NCI-H128 (cell line): ENCODE measurements at regions not wholly inside any gene's neighbourhood (a gene's known extent, or its start where the extent isn't known, plus 50 kb on each side); places are given as distances from the start of the nearest gene placed in this dataset.

ENCODE experiments used
- DNase-seq: peaks from one replicate; lab custom pipeline; 2025; ENCODE audit not compliant: unreplicated experiment; lab: John Stamatoyannopoulos, UW

DNA sequence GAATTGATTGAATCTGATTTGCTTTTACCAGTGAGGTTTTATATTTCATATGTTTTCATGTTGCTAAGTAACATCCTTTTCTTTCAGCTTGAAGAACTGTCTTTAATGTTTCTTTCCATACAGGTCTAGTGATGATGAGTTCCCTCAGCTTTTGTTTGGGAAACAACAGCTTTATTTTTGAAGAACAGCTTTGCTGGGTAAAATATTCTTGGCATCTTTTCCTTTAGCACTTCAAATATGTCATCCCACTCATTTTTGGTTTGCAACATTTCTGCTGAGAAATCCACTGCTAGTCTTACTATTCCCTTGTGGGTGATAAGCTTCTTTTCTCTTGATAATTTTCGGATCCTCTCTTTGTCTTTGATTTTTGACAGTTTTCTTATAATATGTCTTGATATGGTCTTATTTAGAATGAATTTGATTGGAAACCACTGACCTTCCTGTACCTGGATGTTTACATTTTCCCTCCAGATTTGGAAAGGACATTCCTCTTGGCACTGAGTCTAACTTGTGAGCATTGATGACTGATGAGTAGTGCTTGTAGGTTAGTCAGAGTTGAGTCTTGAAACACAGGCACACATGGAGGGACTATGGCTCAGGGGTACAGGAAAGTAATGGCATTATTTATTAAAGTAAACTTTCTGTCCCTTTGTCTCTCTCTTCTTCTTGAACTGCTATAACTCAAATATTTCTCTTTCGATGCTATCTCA, 220.3 kb downstream of the SPATA31D1 start:
- DNase-seq = no peak

DNA sequence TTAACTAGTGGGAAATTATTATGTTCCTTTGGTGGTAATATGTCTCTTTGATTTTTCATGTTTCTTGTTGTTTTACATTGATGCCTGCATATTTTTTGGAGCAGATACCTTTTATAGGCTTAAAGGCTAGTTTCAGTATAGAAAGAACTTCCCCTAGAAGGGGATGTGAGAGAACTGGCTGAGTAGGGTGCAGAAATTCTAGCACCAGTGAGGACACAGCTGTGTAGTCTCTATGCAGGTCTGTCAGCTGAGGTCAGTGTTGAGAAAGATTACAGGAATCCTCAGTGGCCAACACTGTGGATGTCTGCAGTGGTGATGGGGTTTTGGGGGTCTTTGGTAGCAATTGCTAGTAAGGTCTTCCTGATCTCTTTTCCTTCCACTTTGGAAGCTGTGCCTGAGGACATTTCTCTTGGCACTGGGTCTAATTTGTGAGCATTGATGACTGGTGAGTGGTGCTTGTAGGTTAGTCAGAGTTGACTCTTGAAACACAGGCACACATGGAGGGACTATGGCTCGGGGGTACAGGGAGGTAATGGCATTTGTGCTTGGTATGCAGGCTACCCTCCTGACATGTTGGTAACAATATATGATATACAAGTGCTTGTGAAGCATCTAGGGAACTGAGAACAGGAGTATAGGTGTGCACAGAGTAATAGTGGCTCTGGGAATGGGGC, 221.4 kb downstream of the SPATA31D1 start:
- no peak for DNase-seq

DNA sequence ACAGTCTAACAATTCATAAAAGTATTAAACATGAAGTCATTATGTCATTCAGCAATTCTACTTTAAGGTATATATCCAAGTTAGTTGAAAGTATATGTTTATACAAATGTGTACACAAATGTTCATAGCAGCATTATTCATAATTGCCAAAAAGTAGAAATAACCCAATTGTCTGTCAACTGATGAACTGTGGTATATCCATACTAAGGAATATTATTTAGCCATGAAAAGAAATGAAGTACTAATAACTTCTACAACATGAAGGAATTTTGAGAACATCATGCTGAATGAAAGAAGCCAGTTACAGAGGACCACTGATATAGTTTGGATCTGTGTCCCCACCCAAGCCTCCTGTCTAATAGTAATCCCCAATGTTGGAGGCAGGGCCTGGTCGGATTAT, 224.3 kb downstream of the SPATA31D1 start:
- no peak for DNase-seq

DNA sequence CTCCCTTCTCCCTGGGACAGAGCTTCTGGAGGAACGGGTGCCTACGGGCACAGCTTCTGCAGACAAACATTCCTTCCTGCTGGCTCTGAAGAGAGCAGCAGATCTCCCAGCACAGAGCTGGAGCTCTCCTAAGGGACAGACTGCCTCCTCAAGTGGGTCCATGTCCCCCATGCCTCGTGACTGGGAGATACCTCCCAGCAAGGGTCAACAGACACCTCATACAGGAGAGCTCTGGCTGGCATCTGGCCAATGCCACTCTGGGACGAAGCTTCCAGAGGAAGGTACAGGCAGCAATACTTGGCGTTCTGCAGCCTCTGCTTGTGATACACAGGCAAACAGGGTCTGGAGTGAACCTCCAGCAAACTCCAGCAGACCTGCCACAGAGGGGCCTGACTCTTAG, 227.9 kb downstream of the SPATA31D1 start:
- no peak for DNase-seq

DNA sequence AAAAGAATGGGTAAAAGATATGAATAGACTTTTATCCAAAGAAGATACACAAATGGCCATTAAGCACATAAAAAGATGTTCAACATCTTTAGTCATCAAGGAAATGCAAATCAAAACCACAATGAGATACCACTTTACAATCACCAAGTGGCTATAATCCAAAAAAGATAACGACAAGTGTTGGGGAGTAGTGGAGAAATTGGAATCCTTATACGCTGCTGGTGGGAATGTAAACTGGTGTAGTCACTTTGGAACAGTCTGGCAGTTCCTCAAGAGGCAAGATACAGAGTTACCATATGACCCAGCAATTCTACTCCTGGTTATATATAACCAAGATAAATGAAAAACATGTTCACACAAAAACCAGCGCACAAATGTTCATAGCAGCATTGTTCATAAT, 234.9 kb downstream of the SPATA31D1 start:
- no peak for DNase-seq

DNA sequence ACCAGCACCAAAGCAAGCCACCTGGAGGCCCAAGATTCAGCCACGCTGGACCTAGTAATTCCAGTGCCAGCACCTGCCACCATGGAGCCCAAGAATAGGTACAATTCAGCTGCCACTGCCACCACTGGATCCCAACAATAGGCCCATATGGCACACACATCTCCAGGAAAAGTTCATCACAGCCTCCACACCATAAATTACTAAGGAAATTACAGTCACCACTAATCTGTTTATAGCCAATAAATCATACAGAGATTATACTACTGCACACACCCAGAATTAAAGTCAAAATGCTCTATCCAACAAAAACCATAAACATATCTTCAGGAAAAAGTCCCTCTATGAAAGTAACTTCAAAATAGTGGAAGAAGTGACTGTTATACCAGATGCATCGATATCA, 242.8 kb downstream of the SPATA31D1 start:
- no peak for DNase-seq

DNA sequence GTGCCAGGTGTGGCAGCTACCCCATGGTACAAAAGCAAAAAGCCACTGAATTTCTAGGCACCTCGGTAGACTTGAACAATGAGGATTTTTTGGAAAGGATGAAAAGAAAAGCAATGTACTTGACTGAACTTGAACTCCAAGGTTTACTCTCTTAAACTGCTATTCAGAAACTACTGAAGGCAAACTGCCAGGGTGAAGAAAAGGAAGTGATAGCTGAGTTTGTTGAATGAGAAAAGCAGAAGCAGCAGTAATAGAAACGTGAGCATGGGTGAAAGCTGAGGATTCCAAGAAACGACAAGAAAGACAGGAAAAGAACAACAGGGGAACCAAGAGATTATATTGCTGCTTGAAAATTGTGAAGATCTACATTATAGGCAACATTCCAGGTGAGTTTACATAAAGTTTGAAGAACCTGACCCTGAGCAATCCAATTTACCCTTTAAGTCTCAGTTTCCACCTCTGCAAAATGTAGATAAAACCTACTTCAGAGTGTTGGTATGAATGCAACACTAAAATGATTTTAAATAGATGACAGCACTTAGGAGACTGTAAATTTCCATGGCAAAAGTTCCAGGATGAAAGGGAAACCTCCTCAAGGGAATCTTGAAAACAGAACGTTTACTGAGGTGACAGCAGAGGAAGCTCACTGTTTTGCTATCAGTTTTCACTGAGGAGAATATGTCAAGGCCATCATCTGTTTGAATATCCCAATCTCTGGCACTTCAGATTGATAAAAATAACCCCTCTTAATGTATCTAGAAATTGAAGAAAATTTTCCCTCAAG, 245.8 kb downstream of the SPATA31D1 start:
- no peak for DNase-seq

DNA sequence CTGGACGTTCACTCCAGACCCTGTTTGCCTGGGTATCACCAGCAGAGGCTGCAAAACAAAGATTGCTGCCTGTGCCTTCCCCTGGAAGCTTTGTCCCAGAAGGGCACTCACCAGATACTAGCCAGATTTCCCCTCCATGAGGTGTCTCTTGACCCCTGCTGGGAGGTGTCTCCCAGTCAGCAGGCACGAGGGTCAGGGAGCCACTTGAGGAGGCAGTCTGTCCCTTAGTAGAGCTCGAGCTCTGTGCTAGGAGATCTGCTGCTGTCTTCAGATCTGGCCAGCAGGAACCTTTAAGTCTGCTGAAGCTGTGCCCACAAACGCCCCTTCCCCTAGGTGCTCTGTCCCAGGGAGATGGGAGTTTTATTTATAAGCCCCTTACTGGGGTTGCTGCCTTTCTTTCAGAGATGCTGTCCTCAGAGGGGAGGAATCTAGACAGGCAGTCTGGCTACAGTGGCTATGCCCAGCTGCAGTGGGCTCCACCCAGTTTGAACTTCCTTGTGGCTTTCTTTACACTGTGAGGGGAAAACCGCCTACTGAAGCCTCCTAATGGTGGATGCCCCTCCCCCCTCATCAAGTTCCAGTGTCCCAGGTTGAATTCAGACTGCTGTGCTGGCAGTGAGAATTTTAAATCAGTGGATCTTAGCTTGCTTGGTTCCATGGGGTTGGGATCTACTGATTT, 253.9 kb downstream of the SPATA31D1 start:
- DNase-seq = no peak

DNA sequence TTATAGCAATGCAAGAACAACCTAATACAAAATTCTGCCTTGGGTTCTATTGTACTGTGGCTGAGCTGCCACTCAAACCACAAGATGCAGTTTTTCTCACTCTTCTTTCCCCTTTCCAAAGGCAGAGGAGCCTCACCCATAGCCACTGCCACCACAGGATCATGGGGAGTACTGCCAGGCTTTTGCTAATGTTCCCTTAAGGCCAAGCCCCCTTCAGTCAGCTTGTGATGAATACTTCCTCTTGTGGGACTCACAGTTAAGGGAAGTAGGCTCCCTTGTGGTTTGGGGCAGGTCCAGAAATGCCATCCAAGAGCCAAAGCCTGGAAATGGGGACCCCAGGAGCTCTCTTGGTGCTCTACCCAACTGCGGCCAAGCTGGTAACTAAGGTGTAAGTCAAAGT, 258.7 kb downstream of the SPATA31D1 start:
- no peak for DNase-seq

DNA sequence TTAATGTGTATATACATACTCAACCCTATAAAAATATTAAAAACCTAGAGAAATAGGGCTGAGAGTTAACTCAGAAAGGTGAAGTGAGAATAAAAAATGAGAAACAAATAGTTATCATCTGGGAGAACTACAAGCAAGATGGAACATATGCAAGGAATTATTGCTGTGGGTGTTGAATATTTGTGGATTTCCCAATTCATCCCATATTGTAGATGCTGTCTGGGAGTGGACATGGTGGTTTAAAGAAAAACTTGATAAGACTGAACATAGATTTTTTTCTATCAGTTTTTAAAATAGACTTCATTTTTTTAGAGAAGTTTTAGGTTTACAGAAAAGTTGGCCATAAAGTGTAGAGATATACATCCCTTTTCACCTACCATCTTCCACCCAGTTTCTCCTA, 263.5 kb downstream of the SPATA31D1 start:
- DNase-seq = no peak

DNA sequence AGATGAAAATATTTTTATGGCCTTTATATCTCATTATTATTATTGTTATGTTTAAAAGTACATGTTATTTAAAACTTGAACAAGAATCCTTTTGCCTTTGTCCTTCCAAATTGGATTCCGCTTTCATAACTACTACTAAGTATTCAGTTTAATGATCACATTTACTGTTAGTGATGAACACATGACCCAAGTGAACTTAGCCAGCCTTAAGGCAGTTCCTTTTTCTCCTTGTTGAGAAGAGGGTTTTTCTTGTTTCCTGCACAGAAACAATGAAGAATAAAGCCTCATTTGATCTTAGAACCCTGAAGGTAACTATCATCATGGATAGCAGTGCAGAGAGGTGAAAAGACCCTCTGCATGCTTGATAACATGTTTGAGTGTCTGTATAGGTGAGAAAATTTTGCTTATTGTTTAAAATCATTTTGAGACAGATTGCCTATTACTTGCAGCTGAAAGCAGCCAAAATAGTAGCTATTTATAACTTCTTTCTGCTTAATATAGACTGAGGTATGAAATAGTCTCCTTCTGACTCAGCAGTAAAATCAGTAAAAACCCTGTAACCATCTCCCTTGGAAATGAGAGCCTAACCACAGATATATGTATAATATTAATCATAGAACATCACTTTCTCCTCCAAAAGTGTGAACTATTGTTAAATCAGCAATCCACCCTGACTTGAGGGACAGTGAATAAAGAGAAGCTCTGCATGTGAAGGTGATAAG, 266.2 kb downstream of the SPATA31D1 start:
- DNase-seq = no peak

DNA sequence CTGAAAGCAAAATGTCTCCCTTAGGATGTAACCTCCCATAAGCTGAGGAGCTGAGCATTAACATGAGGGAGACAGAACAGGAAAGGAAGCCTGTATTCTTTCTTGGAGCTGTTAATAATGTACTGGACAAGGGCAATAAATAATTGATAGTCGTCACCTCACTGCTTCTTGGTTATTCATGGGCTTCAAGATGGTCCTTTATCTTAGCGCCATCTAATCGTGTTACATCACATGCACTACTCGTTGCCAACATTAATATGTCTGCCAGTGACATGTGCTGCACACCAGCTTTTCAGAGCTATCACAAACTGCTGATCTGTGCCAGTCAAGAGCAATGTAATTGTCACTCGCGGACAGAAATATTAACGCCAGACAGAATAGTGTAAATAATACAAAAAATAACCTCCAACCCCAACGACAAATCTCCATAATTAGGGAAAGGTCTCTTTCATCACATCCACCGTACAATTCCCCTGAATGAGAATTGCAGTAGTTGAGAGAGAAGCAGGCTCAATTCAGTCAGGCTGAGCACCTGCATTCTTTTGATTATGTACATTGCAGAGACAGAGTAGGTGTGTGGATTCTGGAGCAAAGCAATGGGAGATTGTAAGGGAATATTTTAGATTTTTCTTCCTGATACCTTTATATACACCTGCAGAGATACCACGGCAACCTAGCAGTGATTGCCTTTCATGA, 267.1 kb downstream of the SPATA31D1 start:
- no peak for DNase-seq

DNA sequence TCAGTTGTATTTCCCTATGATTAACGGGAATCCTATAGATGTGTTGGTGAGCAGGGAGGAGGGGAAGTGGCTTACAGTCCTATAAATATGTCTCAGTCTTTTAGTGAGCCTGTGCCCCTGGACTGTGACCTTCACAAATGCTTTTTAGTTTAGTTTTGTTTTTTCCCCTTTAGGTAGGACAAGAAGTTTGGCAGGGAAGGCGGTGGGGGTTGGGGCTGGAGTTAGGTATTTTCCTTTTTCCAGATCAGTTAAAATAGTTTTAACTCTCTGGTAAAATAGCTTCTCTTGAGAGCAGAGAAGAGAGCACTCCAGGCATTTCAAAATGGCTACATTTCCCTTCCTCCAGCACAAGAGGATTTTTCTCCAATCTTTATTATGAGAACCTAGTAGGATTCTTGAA, 272.1 kb downstream of the SPATA31D1 start:
- DNase-seq = no peak

DNA sequence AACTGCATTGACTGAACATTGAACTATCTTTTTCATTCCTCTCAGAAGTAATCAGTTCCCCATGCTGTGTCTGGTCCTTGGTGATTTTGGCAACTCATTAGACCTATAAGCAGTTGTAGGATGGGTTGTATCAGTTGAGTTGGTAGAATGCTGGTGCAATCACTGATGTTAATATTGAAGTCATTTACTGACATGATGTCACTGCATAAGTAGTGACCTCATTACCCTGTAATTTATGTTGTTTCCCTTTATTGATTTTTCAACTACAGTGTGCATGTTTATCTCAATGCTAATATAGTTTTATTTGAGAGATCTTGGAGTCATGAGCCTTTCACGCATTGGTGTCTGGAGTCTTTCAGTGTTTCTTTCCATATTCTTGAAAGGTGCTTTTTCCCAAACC, 275.0 kb downstream of the SPATA31D1 start:
- no peak for DNase-seq

DNA sequence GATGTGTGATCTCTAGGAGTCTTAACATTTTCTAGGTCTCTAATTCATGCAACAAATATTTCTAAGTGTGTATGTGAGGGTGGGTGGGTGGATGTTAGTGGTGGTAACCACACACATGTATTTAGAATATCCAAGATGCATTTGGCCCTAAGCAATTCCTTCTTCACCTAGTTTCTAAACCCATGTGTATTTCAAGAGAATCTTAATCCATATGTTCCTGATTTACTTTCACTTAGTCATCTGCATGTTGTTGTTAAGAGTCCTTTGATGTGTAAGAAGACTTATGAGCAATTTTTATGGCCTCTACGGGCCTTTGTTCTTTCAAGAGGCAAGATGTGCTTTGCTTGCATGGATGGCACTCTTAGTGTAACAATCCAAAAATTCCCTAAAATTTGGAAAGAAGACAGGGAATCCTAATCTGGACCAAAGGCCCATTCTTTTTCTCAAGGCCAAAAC, 282.6 kb downstream of the SPATA31D1 start:
- DNase-seq = no peak

DNA sequence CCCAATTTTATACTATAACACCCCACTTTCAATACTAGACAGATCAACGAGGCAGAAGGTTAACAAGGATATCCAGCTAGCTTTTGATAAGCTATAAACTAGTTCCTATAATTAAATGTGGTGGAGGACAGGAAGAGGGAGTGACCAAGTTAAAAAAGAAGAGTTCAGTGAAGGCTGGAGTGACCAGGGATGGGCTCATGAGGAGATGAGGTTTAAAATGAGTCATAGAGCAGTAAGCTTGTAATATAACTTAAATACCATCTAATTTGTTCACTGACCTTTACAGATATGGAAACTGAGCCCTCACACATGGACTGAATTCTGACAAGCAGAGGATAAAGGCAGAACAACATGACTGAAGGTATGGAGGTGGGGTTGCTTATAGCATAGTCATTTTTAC, 284.5 kb downstream of the SPATA31D1 start:
- no peak for DNase-seq

DNA sequence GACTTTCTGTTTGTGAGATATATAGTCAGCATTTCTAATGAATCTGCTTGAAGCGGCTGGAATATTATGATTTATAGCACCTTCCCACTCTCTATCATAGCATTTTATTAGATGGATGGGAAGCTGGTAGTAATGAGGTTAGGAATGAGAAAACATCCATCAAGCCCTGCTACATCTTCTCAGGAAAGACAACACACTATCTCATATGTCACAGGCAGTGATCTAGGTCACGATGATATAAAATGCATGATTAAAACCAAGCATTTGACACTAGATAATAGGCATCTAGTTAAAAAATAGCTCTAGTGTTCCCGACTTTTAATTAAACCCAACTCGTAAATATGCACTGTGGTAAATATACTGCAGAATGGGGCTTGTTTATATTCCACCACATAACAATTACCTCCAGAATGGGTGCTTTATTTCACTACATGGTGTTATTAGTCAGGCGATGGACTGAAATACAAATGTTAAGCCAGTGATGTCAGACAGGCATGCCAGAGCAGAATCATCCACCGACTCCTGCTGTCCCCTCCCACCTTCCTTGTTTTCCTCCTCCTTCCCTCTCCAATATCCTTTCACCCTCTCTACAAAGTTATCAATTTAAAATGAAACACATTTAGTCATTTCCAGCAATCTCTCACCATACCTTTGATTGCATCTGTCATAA, 286.8 kb downstream of the SPATA31D1 start:
- DNase-seq = no peak

DNA sequence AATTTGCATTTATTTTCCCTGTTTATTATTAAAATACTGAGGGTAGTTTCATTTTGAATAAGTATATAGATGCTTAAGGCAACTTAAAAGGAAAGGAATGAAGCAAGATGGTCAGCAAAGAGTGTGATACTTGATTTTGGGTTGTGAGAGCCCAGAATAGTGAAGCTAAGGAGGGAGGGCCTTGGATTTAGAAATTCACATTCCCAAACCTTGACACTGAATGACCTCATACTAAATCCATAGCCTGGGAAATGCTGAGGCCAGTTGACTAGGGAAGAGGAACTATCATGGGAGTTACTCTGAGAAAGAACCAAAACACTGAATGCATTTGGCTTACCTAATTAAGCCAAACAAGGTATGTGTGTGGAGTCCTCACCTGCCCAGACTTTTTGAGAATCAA, 292.5 kb downstream of the SPATA31D1 start:
- DNase-seq = no peak

DNA sequence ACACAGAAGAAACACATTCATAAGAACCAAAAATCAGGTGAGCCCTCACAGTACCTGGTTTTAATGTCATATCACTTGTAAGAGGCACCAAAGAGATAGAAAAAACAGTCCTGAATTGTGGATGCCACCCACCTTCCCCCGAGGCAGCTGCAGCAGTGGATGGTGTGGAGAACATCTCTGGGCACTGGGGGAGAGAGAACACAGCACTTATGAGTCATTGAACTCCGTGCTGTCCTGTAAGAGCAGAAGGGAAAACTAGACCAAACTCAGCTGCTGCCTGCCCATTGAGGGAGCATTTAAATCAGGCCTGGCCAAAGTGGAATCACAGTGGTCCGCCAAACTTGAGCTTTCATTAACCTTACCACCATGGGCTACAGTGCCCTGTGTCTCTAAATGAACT, 296.2 kb downstream of the SPATA31D1 start:
- DNase-seq = no peak

DNA sequence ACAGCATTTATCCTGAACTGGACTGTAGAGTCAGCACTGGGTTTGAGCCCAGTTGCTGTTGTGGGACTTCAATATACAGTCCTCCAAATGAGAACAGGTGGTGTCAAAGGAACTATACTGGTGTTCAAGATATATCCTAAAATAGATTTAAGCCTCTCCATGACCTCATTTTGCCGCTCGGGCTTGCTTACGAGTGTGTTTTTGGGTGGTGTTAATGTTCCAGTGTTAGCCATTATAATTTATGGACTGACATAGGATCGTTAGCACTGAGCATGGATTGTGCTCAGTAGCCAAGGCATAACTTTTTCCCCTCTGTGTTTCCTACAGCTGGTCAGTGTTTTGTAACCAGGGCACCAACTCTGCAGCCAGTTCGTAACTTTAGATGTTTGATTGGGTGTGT, 306.6 kb downstream of the SPATA31D1 start:
- no peak for DNase-seq
